GM13977 (cell line): ENCODE measurements at regions not wholly inside any gene's neighbourhood (a gene's known extent, or its start where the extent isn't known, plus 50 kb on each side); places are given as distances from the start of the nearest gene placed in this dataset.

ENCODE experiments used
- DNase-seq: peaks from one replicate; pipeline ENCODE4 v3.0.0; 2012; ENCODE audit warnings: low spot score
- in situ Hi-C: fragments of 300-500 bp; cut with MboI; formaldehyde crosslinking; loops from one replicate; pipeline ENCODE4 v1.12.0; 2022; ENCODE audit warnings: low sequenced_read_pairs, low pct_unique_long_range_greater_than_20kb, mixed read lengths, inconsistent platforms; ENCODE audit not compliant: unreplicated experiment
- TF ChIP-seq, protein P1 (sequence below): IDR thresholded peaks from 2 replicates; pipeline ENCODE4 v1.5.1; 2012; ENCODE audit warnings: mild to moderate bottlenecking, control low read depth; ENCODE audit not compliant: insufficient read depth; ENCODE audit errors: extremely low read depth, missing control alignments

DNA sequence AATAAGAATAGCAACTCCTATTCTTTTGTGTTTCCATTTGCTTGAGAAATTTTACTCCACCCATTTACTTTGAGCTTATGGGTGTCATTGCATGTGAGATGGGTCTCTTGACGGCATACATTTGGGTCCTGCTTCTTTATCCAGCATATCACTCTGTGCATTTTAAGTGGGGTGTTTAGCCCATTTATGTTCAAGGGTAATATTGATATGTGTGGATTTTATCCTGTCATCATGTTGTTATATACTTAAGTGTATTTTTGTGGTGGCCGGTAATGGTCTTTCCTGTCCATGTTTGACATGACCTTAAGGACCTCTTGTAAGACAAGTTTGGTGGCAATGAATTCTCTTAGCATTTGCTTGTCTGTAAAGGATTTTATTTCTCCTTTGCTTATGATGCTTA, 100.1 kb downstream of the ATP23 start:
- TF ChIP-seq, protein P1, sequence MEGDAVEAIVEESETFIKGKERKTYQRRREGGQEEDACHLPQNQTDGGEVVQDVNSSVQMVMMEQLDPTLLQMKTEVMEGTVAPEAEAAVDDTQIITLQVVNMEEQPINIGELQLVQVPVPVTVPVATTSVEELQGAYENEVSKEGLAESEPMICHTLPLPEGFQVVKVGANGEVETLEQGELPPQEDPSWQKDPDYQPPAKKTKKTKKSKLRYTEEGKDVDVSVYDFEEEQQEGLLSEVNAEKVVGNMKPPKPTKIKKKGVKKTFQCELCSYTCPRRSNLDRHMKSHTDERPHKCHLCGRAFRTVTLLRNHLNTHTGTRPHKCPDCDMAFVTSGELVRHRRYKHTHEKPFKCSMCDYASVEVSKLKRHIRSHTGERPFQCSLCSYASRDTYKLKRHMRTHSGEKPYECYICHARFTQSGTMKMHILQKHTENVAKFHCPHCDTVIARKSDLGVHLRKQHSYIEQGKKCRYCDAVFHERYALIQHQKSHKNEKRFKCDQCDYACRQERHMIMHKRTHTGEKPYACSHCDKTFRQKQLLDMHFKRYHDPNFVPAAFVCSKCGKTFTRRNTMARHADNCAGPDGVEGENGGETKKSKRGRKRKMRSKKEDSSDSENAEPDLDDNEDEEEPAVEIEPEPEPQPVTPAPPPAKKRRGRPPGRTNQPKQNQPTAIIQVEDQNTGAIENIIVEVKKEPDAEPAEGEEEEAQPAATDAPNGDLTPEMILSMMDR = no peak
- DNase-seq = no peak
- in situ Hi-C loops = no loop called here

DNA sequence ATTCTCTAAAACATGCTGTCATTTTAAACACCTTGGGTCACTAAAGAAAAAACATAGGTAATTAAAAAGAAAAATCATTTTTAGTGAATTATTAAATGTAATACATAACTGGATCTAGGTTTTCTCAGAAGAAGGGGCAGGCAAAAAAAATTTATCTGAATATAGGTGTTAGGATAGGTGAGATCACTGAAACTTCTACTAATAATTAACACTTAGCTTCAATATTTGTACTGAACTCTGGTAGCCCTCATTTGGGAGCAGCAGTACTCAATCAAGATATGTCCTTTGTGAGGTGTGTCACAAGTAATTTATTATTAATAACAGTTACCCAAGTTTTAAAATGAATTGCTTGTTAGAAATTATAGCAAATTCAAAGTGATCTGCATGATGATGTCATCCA, 103.6 kb downstream of the ATP23 start:
- DNase-seq = no peak
- TF ChIP-seq, protein P1 = no peak
- in situ Hi-C loops = no loop called here

DNA sequence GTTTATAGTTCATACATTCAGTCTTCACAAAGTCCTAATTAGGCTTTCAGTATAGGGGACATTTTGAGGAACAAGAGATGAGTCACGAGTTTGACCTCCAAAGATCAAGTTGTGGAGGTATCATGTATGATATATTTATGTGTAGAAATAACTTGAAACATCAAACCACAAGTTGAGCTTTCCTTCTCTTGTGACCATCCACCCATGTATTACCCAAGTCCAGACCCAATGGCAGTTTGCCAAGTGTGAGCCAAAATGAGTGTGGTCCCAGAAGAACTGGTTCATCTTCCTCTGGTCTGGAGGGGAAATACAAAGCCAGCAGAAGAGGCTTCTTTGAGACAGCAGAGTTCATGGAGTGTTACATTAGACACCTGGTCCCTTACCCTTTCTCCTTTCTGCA, 104.9 kb downstream of the ATP23 start:
- TF ChIP-seq, protein P1 = no peak
- in situ Hi-C loops = no loop called here
- DNase-seq = no peak

DNA sequence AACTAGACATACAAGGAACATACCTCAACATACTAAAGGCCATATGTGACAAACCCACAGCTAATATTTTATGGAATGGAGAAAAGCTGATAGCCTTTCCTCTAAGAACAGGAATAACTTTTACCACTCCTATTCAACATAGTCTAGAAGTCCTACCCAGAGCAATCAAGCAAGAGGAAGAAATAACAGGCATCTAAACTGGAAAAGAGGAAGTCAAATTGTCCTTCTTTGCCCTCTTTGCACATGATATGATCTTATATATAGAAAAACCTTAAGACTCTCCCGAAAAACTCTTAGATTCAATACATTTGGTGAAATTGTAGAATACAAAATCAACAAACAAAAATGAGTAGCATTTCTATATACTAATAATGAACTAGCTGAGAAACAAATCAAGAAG, 110.0 kb downstream of the ATP23 start:
- in situ Hi-C loops = no loop called here
- TF ChIP-seq, protein P1 = no peak

DNA sequence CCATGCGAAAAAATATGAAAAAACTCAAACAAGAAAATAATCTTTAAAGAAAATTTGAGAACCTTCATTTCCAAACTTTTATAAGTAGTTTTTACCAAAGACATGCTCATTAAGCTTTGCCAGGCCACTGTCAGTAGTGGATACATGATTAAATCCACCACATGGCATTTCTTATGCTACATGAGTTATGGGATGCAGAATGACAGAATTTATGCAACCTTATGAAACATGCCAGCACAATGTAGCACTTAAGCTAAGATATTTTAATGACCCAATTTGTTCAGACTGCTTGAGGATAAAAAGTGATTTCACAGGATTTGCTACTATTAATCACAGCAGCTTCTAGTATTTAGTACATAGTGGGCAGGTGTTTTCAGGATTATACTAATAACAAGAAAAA, 123.3 kb downstream of the ATP23 start:
- in situ Hi-C loops = no loop called here
- DNase-seq = no peak
- TF ChIP-seq, protein P1 = no peak

More for the DNA sequence above, 110.0 kb downstream of the ATP23 start:
- no peak for DNase-seq

DNA sequence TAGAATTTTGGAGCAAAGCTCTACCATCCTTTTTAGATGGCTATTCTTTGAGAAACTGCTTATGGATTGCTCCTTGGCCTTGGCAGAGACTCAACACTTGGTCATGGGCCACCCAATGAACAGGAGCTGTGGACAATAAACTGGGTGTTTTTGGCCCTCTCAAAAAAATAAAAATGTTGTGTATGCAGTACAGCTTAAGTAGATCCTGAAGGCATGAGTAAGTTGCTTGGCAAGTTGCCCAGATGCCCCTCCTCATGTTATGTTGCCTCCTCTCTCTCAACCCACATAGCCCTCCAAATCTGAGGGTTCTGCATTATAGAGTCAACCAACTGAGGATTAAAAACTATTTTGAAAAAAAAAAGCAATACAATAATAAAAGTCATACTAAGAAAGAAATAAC, 124.9 kb downstream of the ATP23 start:
- in situ Hi-C loops = no loop called here
- DNase-seq = no peak
- TF ChIP-seq, protein P1 = no peak

DNA sequence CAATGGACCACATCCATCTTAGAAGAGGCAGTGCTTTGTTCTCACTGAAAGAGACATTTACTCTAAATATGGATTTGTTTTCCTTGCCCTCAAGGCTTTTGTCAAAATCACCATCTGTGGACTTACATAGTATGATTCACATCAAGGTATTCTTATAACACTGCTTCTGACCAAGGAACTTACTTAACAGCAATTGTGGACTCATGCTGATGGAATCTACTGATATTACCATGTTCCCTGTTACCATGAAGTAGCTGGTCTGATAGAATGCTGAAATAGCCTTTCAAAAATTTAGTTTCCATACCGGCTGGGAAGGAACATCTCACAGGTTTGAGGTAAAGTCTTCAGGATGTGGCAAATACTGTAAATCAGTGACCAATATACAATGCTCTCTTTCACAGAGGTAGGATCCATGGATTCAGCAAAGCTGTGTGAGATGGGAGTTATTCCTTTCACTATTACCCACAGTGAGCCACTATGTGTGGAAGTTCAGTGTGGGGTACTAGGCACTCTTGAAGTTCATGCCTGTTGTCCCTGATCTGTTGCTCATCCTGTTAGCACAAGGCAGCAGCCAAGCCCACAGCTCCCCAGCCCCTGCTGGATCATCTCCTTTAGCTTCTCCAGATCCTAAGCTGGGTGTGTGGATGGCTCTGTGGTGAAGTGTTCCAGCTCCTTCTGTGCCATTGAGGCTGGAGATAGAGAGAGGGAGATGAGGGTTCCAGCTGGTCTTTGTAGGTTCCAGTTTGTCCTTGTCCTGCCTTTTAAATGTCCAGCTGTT, 126.4 kb downstream of the ATP23 start:
- DNase-seq = no peak
- in situ Hi-C loops = no loop called here
- TF ChIP-seq, protein P1 = no peak
